ENCODE measurements at regions not wholly inside any gene's neighbourhood (a gene's known extent, or its start where the extent isn't known, plus 50 kb on each side); places are given as distances from the start of the nearest gene placed in this dataset.
"Not testable (repeated sequence)": the region's sequence is repeated elsewhere in the genome, so short reads cannot be mapped to it uniquely, and the experiment has no call there.

DNA sequence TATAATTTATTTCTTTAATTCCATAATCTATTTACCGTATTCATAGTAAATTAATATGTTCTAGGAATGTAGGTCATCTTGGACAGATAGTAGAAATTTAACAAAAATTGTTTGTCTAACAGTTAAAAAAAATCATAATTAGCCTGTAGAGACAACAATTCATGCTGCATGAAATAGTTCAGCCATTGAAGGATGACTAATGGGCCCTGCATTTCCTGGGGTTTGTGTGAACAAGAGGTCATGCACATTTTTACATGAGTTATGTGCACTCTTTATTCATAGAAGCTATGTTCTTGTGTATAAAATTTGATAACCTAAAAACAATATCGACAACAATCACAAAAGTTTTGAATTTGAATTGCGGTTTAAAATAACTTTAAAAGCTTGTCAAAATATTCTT is 1663.6 kb downstream of the SUCLG1 start:
- Histone ChIP-seq H3K27me3 (replicated peaks; ENCODE audit: control insufficient read depth, insufficient read depth, low read length) (no peaks in the 10 kb centered on the region), H3K9ac (ENCODE audit: low read length) (no peak overlapping the region)

DNA sequence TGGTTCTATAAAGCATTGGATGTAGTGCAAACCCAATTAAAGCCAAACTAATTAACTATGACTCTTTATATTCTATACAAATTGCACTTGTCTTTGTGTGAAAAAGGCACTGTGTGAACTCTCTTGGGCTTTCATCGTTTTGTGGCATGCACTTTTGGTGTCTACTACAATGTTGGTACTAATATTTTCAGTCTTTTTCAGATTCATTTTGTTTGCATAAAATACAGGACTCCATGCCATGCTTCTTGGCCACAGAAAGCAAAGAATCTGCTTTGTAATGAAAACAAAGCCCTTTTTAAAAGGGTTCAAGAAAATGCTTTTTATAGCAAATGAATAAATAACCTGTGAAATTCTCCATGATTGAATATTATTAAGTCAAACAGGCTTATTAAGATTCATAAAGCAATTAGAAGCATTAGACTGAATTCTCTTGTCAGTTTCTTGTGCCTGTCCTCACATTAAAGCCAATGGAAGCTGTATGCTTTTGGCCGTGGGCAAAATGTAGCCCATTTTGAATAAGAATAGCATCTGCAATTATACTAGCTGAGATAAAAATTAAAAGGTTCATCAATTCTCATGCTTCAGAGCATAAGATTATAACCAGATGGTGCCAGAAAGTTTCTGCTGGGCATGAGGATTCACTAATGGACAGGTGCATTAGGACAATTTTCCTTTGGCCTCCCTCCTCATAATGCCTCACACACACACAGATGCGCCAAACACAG is 1665.2 kb downstream of the SUCLG1 start:
- no peak overlapping the region for H3K9ac ChIP-seq (ENCODE audit: low read length)
- peaks cover 2% of the 10 kb centered on the region for H3K9me3 ChIP-seq (ENCODE audit: control insufficient read depth, low read length)
- no peaks in the 10 kb centered on the region for H3K36me3 ChIP-seq (ENCODE audit: control insufficient read depth, insufficient read depth, low read length, severe bottlenecking)
- H3K4me1 ChIP-seq (ENCODE audit: control insufficient read depth, insufficient read depth, low read length) = no peaks in the 10 kb centered on the region
- H3K4me3 ChIP-seq (ENCODE audit: low read length) = no peak overlapping the region
- no peaks in the 10 kb centered on the region for H3K27me3 ChIP-seq (replicated peaks; ENCODE audit: control insufficient read depth, insufficient read depth, low read length)
- no peak for DNase-seq (ENCODE audit: low read depth)

More for the DNA sequence above, 1663.6 kb downstream of the SUCLG1 start:
- Histone ChIP-seq H3K4me3 (ENCODE audit: low read length) (no peak overlapping the region), H3K36me3 (ENCODE audit: control insufficient read depth, insufficient read depth, low read length, severe bottlenecking) (no peaks in the 10 kb centered on the region), H3K4me1 (ENCODE audit: control insufficient read depth, insufficient read depth, low read length) (no peaks in the 10 kb centered on the region), H3K9me3 (ENCODE audit: control insufficient read depth, low read length) (peaks cover 2% of the 10 kb centered on the region)
- peak; percentile 77 for DNase-seq (ENCODE audit: low read depth)

DNA sequence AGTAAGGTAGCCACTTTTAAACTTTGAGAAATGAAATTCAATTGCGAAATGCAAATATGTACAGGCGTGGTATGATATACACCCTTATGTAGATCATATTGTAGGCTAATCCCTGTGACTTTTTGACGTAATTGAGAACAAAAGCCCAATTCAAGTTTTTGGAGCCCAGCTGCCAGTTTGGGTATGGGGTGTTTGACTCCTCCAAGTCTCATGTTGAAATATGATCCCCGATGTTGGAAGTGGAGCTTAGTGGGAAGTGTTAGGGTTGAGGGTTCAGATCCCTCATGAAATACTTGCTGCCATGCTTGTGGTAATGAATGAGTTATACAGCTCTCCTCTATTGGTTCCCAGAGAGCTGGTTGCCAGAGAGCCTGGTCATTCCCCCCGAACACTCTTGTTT is 1666.8 kb downstream of the SUCLG1 start:
- H3K9ac ChIP-seq (ENCODE audit: low read length) = no peak overlapping the region
- peaks cover 2% of the 10 kb centered on the region for H3K9me3 ChIP-seq (ENCODE audit: control insufficient read depth, low read length)
- no peaks in the 10 kb centered on the region for H3K4me1 ChIP-seq (ENCODE audit: control insufficient read depth, insufficient read depth, low read length)
- H3K4me3 ChIP-seq (ENCODE audit: low read length) = no peak overlapping the region
- DNase-seq (ENCODE audit: low read depth) = no peak
- H3K27me3 ChIP-seq (replicated peaks; ENCODE audit: control insufficient read depth, insufficient read depth, low read length) = no peaks in the 10 kb centered on the region
- no peaks in the 10 kb centered on the region for H3K36me3 ChIP-seq (ENCODE audit: control insufficient read depth, insufficient read depth, low read length, severe bottlenecking)

DNA sequence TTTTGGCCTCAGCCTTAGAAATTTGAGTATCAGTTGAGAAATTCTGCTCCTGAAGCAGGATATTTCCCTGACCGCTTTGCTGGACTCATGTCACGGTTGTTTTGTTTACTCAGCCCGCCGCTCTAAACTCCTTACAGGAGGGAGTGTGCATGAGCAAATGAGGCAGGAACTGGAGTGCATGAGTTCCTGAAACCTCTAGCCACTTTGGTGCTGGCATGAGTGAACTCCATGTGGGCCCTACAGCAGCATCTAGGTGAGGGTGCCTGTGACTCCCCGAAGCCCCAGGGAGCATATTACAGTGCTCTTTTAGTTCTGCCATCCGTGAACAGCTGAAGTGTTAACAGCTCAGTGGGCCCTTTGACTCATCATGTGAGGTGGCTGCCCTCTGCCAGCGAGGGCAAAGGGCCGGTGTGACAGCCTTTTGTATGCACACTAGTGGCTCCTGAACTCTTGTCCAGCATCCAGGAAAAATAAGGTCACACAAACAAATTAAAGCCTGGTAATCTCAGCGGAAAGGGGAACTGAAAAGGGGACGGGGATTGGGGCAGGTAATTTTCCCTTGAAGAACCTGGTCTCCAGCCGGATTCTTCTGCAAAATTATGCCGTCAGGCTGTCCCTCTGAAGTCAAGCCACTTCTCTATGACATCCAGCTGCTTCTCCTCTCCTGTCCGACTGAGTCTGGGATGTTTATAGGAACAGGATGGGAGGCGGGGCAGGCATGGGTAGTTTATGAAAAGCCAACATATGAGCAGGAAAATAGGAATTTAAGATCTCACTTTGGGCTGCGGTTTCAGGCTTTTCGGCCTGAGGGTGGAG is 1668.7 kb downstream of the SUCLG1 start:
- no peak overlapping the region for H3K9ac ChIP-seq (ENCODE audit: low read length)
- H3K9me3 ChIP-seq (ENCODE audit: control insufficient read depth, low read length) = peaks cover 2% of the 10 kb centered on the region
- H3K36me3 ChIP-seq (ENCODE audit: control insufficient read depth, insufficient read depth, low read length, severe bottlenecking) = no peaks in the 10 kb centered on the region
- H3K27me3 ChIP-seq (replicated peaks; ENCODE audit: control insufficient read depth, insufficient read depth, low read length) = no peaks in the 10 kb centered on the region
- peak; percentile 62 for DNase-seq (ENCODE audit: low read depth)
- no peak overlapping the region for H3K4me3 ChIP-seq (ENCODE audit: low read length)
- H3K4me1 ChIP-seq (ENCODE audit: control insufficient read depth, insufficient read depth, low read length) = no peaks in the 10 kb centered on the region

DNA sequence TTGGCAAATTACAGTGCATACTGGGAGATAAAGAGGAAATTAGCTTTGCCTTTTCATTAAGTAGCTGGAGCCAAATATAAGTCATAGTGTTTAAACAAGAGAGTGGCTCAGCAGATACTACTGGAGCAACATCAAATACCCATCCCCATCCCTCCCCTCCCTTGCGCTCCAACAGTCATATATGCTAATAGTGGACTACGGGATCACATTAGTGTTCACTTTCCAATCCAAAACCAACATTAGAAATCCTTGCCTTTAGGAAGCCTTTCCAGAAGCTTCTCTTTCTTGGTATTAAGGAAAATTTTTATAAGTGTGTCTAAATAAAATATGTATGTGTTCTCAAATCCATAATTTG is 1669.3 kb downstream of the SUCLG1 start:
- no peak overlapping the region for H3K9ac ChIP-seq (ENCODE audit: low read length)
- no peak for DNase-seq (ENCODE audit: low read depth)

DNA sequence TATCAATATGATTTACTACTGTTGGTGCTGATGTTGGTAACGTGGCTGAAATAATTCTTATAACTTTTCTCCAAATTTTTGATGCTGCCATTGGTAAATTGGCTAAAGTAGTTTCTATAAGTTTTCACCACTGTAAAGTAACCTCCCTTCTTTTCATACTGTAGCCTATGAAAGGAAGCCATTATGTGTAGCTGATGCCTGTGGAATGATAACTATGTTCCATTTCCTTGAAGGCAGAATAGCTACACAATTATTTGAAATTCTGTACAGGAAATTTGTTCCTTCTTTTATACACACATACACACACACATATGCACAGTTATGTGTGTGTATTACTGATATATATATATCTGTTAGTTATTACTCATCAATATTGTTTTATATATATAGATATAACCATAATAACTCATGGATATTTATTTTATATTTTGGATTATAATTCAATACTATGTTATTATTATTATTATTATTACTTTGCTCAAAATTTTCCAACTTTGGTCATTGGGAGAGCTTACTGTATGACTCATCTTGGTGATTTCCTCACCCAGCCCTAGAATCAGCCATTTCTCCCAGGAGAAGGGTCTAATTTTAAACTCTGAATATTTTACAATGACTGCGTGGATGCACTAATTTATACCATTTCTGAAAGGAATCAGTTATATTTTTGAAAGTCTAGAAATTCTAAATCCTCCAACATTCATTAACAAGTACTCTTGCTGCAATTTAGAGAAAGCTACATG is 1677.7 kb downstream of the SUCLG1 start:
- H3K4me1 ChIP-seq (ENCODE audit: control insufficient read depth, insufficient read depth, low read length) = no peaks in the 10 kb centered on the region
- no peak overlapping the region for H3K9ac ChIP-seq (ENCODE audit: low read length)
- no peaks in the 10 kb centered on the region for H3K9me3 ChIP-seq (ENCODE audit: control insufficient read depth, low read length)
- H3K27me3 ChIP-seq (replicated peaks; ENCODE audit: control insufficient read depth, insufficient read depth, low read length) = no peaks in the 10 kb centered on the region
- DNase-seq (ENCODE audit: low read depth) = peak; percentile 14
- no peak overlapping the region for H3K4me3 ChIP-seq (ENCODE audit: low read length)
- no peaks in the 10 kb centered on the region for H3K36me3 ChIP-seq (ENCODE audit: control insufficient read depth, insufficient read depth, low read length, severe bottlenecking)

More for the DNA sequence above, 1669.3 kb downstream of the SUCLG1 start:
- no peaks in the 10 kb centered on the region for H3K27me3 ChIP-seq (replicated peaks; ENCODE audit: control insufficient read depth, insufficient read depth, low read length)
- H3K4me1 ChIP-seq (ENCODE audit: control insufficient read depth, insufficient read depth, low read length) = no peaks in the 10 kb centered on the region
- no peaks in the 10 kb centered on the region for H3K36me3 ChIP-seq (ENCODE audit: control insufficient read depth, insufficient read depth, low read length, severe bottlenecking)
- peaks cover 2% of the 10 kb centered on the region for H3K9me3 ChIP-seq (ENCODE audit: control insufficient read depth, low read length)
- H3K4me3 ChIP-seq (ENCODE audit: low read length) = no peak overlapping the region

DNA sequence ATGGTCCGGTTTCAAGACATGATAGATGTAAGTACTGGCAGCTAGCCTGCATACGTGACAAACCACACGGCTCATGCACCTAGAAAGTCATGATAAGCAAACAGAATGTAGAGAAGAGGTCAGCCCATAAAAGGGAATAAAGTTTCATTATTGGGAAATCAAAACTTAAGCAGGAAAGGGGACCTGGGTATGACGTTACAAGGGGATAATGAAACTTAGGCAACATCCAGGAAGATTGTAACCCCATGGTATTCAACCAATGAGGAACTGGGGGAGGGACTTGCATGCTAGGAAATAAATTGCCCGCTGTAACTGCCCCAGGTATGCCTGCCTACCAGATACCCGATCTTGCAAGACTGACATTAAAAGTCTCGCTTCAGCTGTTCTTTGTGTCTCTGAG is 1679.0 kb downstream of the SUCLG1 start:
- Histone ChIP-seq H3K36me3 (ENCODE audit: control insufficient read depth, insufficient read depth, low read length, severe bottlenecking) (no peaks in the 10 kb centered on the region), H3K9me3 (ENCODE audit: control insufficient read depth, low read length) (no peaks in the 10 kb centered on the region), H3K4me1 (ENCODE audit: control insufficient read depth, insufficient read depth, low read length) (no peaks in the 10 kb centered on the region)

DNA sequence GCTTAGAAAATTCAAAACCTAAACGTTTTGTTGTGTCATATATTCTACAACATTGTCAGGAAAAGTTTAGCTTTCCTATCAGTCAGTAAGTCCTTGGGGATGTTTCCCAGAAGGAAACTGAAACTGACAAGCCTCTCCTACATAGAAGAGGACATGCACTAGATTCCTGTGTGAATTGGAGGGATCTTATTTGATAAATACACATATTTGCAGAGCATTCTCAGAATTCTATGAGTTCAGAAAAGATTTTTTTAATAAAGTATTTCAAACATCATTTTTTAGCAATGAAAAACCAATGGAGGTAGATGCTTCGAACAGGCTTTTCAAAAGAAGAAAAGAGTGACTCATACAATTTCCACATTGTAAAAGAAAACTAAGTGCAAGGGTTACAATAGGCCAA is 1706.7 kb downstream of the SUCLG1 start:
- Histone ChIP-seq H3K9ac (ENCODE audit: low read length) (no peak overlapping the region), H3K4me3 (ENCODE audit: low read length) (no peak overlapping the region), H3K36me3 (ENCODE audit: control insufficient read depth, insufficient read depth, low read length, severe bottlenecking) (no peaks in the 10 kb centered on the region), H3K4me1 (ENCODE audit: control insufficient read depth, insufficient read depth, low read length) (no peaks in the 10 kb centered on the region), H3K9me3 (ENCODE audit: control insufficient read depth, low read length) (peaks cover 30% of the 10 kb centered on the region), H3K27me3 (replicated peaks; ENCODE audit: control insufficient read depth, insufficient read depth, low read length) (no peaks in the 10 kb centered on the region)
- DNase-seq (ENCODE audit: low read depth) = no peak

More for the DNA sequence above, 1679.0 kb downstream of the SUCLG1 start:
- no peak overlapping the region for H3K9ac ChIP-seq (ENCODE audit: low read length)
- no peak for DNase-seq (ENCODE audit: low read depth)
- no peak overlapping the region for H3K4me3 ChIP-seq (ENCODE audit: low read length)
- H3K27me3 ChIP-seq (replicated peaks; ENCODE audit: control insufficient read depth, insufficient read depth, low read length) = no peaks in the 10 kb centered on the region

DNA sequence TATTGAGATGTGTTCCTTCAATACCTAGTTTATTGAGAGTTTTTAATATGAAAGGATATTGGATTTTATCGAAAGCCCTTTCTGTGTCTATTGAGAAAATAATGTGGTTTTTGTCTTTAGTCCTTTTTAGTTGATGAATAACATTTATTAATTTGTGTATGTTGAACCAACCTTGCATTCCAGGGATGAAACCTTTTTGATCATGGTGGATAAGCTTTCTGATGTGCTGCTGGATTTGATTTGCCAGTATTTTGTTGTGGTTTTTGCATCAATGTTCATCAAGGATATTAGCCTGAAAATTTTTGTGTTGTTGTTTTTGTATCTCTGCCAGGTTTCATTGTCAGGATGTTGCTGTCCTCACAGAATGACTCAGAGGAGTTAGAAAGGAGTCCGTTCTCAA is 1710.4 kb downstream of the SUCLG1 start:
- Histone ChIP-seq H3K4me1 (ENCODE audit: control insufficient read depth, insufficient read depth, low read length) (no peaks in the 10 kb centered on the region), H3K36me3 (ENCODE audit: control insufficient read depth, insufficient read depth, low read length, severe bottlenecking) (no peaks in the 10 kb centered on the region), H3K4me3 (ENCODE audit: low read length) (no peak overlapping the region), H3K9ac (ENCODE audit: low read length) (no peak overlapping the region), H3K27me3 (replicated peaks; ENCODE audit: control insufficient read depth, insufficient read depth, low read length) (no peaks in the 10 kb centered on the region), H3K9me3 (ENCODE audit: control insufficient read depth, low read length) (peaks cover 38% of the 10 kb centered on the region)
- no peak for DNase-seq (ENCODE audit: low read depth)

DNA sequence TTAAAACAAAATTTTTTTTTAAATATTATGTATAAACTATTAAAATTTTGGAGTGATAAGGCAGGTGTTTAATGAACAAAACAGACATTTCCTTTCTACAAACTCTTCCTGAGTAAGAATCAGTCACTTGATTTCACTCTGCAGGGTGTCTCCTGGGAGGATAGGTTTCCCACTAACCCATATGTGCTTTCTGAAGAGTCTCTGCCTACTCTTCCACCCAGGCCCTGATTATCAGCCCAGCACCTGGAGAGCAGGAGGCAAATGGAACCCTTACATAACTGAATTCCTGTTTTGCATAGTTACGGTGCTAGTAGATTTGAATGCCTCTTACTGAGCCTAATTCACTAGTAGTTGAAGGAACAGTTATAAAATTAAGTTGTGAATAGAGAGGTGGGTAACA is 1718.6 kb downstream of the SUCLG1 start:
- Histone ChIP-seq H3K4me3 (ENCODE audit: low read length) (no peak overlapping the region), H3K9me3 (ENCODE audit: control insufficient read depth, low read length) (peaks cover 5% of the 10 kb centered on the region), H3K36me3 (ENCODE audit: control insufficient read depth, insufficient read depth, low read length, severe bottlenecking) (no peaks in the 10 kb centered on the region), H3K9ac (ENCODE audit: low read length) (no peak overlapping the region), H3K4me1 (ENCODE audit: control insufficient read depth, insufficient read depth, low read length) (no peaks in the 10 kb centered on the region), H3K27me3 (replicated peaks; ENCODE audit: control insufficient read depth, insufficient read depth, low read length) (no peaks in the 10 kb centered on the region)
- DNase-seq (ENCODE audit: low read depth) = no peak

DNA sequence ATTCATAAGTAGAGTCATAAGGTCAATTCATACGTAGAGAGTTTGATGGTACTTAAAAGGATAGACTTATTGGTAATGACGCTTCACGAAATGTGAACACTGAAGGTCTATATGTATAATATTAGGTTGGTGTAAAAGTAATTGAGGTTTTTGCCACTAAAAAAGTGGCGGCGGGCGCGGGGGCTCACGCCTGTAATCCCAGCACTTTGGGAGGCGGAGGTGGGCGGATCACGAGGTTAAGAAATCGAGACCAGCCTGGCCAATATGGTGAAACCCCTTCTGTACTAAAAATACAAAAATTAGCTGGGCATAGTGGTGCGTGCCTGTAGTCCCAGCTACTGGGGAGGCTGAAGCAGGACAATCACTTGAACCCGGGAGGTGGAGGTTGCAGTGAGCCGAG is 1721.1 kb downstream of the SUCLG1 start:
- not testable (repeated sequence) for H3K9me3 ChIP-seq (ENCODE audit: control insufficient read depth, low read length); H3K36me3 ChIP-seq (ENCODE audit: control insufficient read depth, insufficient read depth, low read length, severe bottlenecking); H3K27me3 ChIP-seq (replicated peaks; ENCODE audit: control insufficient read depth, insufficient read depth, low read length); H3K9ac ChIP-seq (ENCODE audit: low read length); H3K4me3 ChIP-seq (ENCODE audit: low read length); DNase-seq (ENCODE audit: low read depth); H3K4me1 ChIP-seq (ENCODE audit: control insufficient read depth, insufficient read depth, low read length)
